Suppressor macrophage (primary cell): ENCODE measurements at regions not wholly inside any gene's neighbourhood (a gene's known extent, or its start where the extent isn't known, plus 50 kb on each side); places are given as distances from the start of the nearest gene placed in this dataset.
"Not testable (repeated sequence)": the region's sequence is repeated elsewhere in the genome, so short reads cannot be mapped to it uniquely, and the experiment has no call there.

Source experiments
- DNase-seq, 4 experiments: peaks; one replicate each; pipeline ENCODE4 v3.0.0-alpha.2; 2020 to 2022

GRCh38 chr5:2569176-2569575, 182.3 kb downstream of the IRX2 start:
- DNase-seq: no peak

- DNase-seq: no peak
These were observed 185.2 kb downstream of the IRX2 start for GRCh38 chr5:2566284-2566683.

- DNase-seq: no peak
These were observed 186.3 kb downstream of the IRX2 start for GRCh38 chr5:2565147-2565546.

GRCh38 chr5:2563046-2563445, 188.4 kb downstream of the IRX2 start:
- DNase-seq: no peak

DNA sequence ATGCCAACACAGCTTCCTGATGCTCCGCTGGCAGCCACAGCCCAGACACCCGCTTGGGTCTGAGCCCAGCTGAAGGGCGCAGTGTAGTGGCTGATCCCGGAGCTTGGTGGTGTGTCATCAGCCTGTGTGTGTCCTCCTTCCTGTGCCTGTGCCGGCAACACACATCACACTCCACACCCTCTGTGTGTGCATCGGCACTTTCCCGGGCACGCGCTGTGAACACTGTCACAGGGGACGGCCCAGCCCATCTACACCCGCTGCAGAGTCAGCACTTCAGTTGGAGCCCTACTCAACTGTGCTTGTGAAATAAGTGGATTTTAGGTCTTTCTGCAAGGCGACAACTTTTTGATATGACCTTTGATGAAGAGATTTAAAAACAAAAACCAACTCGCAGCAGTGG, 189.4 kb downstream of the IRX2 start:
- DNase-seq: no peak

GRCh38 chr5:2560435-2560834, 191.0 kb downstream of the IRX2 start:
- DNase-seq: no peak

GRCh38 chr5:2557435-2557834, 194.0 kb downstream of the IRX2 start:
- DNase-seq: no peak

GRCh38 chr5:2556375-2556966, 195.0 kb downstream of the IRX2 start:
- no peak for DNase-seq

- DNase-seq: no peak
These were observed 197.9 kb downstream of the IRX2 start for GRCh38 chr5:2553611-2554010.

DNA sequence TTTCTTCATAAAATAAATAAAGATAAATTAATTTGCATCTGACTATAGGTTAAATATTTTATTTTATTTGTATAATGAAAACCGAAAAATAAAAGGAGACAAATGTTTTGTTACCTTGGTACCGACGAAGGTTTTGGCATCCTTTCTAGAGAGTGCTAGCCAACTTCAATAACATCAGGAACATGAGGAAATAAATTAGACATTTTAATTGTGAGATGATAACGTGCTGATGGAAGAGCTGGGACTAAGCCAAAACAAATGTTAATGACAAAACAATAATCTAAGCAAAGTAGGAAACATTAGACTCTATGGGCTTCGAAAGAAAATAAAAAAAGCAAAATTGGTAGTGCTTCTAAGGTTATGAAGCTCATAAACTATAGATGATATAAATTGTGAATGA, 201.0 kb downstream of the IRX2 start:
- no peak for DNase-seq

DNA sequence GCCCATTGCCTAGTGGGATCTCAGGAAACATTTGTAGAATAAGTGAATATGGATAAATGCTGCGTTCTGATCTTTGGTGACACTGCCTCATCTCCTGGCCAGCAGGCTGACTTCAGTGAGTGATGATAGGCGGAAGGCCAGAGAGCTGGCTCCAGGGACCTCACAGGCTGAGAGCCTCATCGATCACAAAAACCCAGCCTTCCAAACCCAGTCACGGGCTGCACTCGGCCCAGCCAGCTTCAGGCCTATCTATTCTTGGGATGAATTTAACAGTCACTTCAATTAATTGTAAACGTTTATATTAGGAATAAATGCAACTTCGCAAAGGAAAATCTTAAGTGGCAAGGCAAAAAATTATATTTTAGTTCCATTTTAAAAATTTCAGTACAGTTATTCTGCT, 201.6 kb downstream of the IRX2 start:
- DNase-seq: no peak

GRCh38 chr5:2549354-2549753, 202.1 kb downstream of the IRX2 start:
- DNase-seq: no peak

DNA sequence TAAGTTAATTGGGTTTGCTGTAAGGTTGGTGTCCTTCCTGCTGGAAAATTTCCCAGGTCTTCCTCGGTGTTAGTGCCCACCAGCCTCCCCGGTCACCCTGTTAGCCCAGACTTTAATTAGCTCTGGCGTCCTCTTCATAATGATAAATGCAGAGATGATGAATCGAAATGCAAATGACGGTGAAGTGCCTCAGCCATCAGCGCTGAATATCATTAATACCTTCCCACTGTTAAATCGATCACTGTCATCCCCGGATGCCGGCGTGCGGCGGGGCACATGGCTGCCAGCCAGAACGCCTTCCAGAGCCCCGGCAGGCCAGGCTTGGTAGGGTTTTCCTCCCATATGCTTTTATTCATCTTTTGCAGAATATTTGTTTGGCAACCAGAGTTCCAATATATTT, 204.5 kb downstream of the IRX2 start:
- no peak for DNase-seq

DNA sequence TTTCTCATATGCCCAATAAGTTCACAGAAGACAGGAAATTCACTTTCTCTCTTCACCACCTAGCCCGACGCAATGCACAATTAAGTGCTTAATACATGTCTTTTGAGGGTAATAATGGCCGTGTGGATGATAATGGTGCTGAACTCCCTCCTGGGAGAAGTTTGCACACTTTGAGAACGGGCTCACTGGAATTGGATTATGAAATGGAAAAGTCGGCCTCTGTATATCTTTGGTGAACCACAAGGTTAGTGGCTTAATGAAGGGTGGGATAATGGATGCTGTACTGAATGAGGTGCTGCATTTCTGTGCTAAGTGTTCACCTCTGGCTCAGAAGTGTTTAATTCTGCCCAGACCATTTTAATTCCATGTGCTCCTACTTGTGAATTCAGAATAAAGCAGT, 207.5 kb downstream of the IRX2 start:
- no peak for DNase-seq

DNA sequence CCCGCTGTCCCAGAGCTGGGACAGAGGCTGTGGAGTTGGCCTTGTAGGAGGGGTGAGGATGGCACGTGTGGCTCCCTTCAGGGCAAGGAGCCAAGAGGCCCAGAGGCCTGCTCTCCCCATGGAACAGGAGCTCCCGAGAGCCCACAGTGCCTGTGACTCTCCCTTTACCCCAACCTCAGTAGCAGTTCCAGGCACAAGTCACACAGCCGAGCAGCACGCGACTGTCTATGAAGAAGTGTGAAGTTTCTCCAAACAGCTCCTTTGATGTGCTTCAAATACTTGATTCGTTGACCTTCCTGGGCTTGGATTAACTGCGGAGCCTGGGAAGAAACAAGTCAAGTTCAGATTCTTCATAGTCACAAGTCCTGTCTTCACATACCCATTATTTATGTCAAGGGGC, 208.7 kb downstream of the IRX2 start:
- no peak for DNase-seq

DNA sequence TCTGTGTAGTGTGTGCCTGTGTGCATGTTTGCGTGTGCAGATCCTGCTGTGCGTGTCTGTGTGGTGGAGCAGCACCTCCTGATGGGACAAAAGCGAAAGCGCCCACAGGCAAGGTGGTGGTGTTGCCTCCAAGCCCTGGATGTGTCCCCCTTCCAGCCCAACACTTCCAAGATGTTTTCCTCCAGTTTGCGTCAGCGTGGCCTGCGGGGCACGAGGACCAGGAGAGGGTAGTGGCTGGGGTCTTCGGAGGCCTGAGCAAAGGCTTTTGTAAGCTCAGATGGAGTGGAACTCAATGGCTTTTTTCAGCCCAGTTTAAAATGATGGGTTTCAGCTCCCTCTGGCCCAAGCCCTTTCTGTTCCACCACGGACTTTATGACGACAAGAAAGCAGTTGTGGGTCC, 209.5 kb downstream of the IRX2 start:
- no peak for DNase-seq

DNA sequence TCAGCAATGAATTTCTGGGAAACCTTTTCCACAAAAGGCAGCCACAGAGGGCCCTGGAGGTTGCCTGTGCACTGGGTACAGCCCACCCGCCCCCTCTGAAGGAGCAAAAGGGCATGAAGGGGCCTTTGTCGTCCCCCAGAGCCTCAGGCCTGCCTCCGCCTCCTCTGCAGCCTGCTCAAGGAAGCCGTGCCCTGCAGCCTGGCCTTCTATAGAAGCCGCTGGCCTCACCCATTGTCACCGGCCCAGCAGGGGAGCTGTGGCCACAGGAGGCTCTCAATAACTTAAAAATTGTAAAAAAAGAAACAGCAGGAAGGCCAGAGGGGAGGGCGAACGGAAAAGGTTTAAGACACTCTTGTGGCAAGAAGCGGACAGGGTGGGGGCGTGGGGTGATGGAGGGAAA, 213.3 kb downstream of the IRX2 start:
- DNase-seq: no peak

- no peak for DNase-seq
These were observed 213.9 kb downstream of the IRX2 start for GRCh38 chr5:2537378-2538145.

GRCh38 chr5:2536632-2537377, 214.7 kb downstream of the IRX2 start:
- DNase-seq: no peak

DNA sequence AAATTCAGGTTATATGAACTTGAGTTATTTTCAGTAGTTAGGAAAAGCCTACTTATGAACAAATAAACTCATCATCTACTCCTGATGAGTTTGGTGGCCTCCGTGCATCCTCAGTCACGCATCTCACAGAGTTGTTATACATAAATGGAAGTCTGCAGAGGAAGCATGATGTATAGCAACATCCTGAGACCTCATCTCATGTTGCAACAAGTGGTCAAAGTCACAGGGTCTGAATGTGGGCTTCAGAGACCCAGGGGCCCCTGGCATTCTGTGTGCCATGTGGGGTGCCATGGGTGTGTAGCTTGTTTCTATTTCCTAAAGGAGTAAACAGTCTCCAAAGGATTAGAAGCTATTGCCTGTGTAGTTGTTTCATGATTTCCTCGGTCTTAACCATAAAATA, 216.5 kb downstream of the IRX2 start:
- DNase-seq: no peak

GRCh38 chr5:2534251-2534650, 217.2 kb downstream of the IRX2 start:
- DNase-seq: no peak

GRCh38 chr5:2533848-2534247, 217.6 kb downstream of the IRX2 start:
- not testable (repeated sequence) for DNase-seq

DNA sequence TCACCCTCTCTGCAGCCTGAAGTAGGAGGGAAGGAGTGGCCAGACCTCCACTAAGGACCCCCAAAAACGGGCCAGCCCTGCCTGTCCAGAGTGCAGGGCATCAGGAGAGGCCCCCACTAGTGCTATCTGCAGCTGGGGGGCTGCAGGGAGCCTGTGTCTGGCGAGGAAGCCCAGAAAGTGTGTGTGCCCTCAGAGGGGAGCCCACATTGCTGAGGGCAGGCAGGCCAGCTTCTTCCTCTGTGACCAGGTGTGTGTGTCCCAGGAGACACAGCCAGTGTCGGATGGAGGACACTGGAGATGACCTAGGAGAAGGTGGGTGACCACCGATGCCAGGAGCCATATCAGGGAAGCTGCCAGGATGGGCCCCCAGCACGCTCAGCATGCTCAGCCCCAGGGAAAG, 218.7 kb downstream of the IRX2 start:
- no peak for DNase-seq

GRCh38 chr5:2531318-2531717, 220.2 kb downstream of the IRX2 start:
- DNase-seq: no peak
